SK-N-SH (cell line): ENCODE measurements at regions not wholly inside any gene's neighbourhood (a gene's known extent, or its start where the extent isn't known, plus 50 kb on each side); places are given as distances from the start of the nearest gene placed in this dataset.

ENCODE experiments used
- CTCF ChIA-PET: fragments of 300-600, 350-600 bp; formaldehyde crosslinking; extraction: SDS; loops from one replicate; lab custom pipeline; 2021; lab: Yijun Ruan, JAX
- POLR2A ChIA-PET: fragments of 350-600 bp; sonication (Branson Sonifier 250); formaldehyde crosslinking; extraction: SDS; loops from one replicate; lab custom pipeline; 2020; ENCODE audit warnings: antibody characterized with exemption, inconsistent platforms; lab: Yijun Ruan, JAX
- DNase-seq: peaks from one replicate; pipeline ENCODE4 v3.0.0; 2012
- H2AFZ ChIP-seq: fragments of 200-600 bp; sonication (generic); 2 replicates; pipeline ENCODE4 v1.8.1; 2016; ENCODE audit warnings: antibody characterized with exemption, mild to moderate bottlenecking, low read depth
- H3F3A ChIP-seq: fragments of 200-600 bp; sonication (generic); replicated peaks from 2 replicates; pipeline ENCODE3; 2016; ENCODE audit warnings: antibody characterized with exemption, mild to moderate bottlenecking; ENCODE audit not compliant: insufficient read depth
- H3K27ac ChIP-seq, 2 experiments: fragments of 200-500 bp in 1 of 2; fragments of 200-600 bp in 1 of 2; sonication (Bioruptor generic) in 1 of 2; sonication (generic), shearing (Covaris generic) in 1 of 2; 2 replicates each; pipeline versions ENCODE4 v1.5.1 to v1.6.1; 2014 to 2016; ENCODE audit warnings: low read depth in 2 of 2, inconsistent platforms in 1 of 2, low read length in 1 of 2, mild to moderate bottlenecking in 1 of 2, mixed read lengths in 1 of 2
- H3K27me3 ChIP-seq: fragments of 200-600 bp; sonication (generic), shearing (Covaris generic); 2 replicates; pipeline ENCODE4 v1.6.1; 2016; ENCODE audit warnings: mixed run types; ENCODE audit not compliant: insufficient read depth
- H3K36me3 ChIP-seq, 2 experiments: fragments of 200-500 bp in 1 of 2; fragments of 200-600 bp in 1 of 2; sonication (Bioruptor generic) in 1 of 2; sonication (generic) in 1 of 2; replicated peaks in 1 of 2; 2 replicates each; pipeline versions ENCODE3 to v1.5.1; 2014 to 2016; ENCODE audit warnings: low read length in 1 of 2, mild to moderate bottlenecking in 1 of 2; ENCODE audit not compliant: insufficient read depth in 2 of 2, control insufficient read depth in 1 of 2
- H3K4me1 ChIP-seq, 2 experiments: fragments of 200-500 bp in 1 of 2; fragments of 200-600 bp in 1 of 2; sonication (Bioruptor generic) in 1 of 2; sonication (generic), shearing (Covaris generic) in 1 of 2; 2 replicates each; pipeline versions ENCODE4 v1.5.1 to v1.6.1; 2014 to 2016; ENCODE audit warnings: low read depth in 1 of 2, low read length in 1 of 2, mixed run types in 1 of 2; ENCODE audit not compliant: insufficient read depth in 2 of 2, control insufficient read depth in 1 of 2
- H3K4me2 ChIP-seq: fragments of 200-600 bp; sonication (generic), shearing (Covaris generic); 2 replicates; pipeline ENCODE4 v1.6.1; 2017; ENCODE audit warnings: mixed run types
- H3K4me3 ChIP-seq, 2 experiments: fragments of 200-500 bp in 1 of 2; fragments of 200-600 bp in 1 of 2; sonication (Bioruptor generic) in 1 of 2; sonication (generic), shearing (Covaris generic) in 1 of 2; 2 replicates each; pipeline versions ENCODE4 v1.5.1 to v1.8.1; 2014 to 2016; ENCODE audit warnings: low read depth in 2 of 2, inconsistent platforms in 1 of 2, low read length in 1 of 2, mild to moderate bottlenecking in 1 of 2, mixed read lengths in 1 of 2, moderate library complexity in 1 of 2
- H3K79me2 ChIP-seq: fragments of 200-600 bp; sonication (generic); 2 replicates; pipeline ENCODE4 v1.8.1; 2017; ENCODE audit warnings: mild to moderate bottlenecking; ENCODE audit not compliant: insufficient read depth
- H3K9ac ChIP-seq: fragments of 200-600 bp; sonication (generic); 2 replicates; pipeline ENCODE4 v1.6.1; 2017; ENCODE audit warnings: mixed run types
- H3K9me2 ChIP-seq: fragments of 200-600 bp; sonication (generic); 2 replicates; pipeline ENCODE4 v1.6.1; 2017; ENCODE audit warnings: mixed run types
- H3K9me3 ChIP-seq: fragments of 200-600 bp; sonication (generic); 2 replicates; pipeline ENCODE4 v1.6.1; 2017; ENCODE audit warnings: mixed run types, mild to moderate bottlenecking, moderate library complexity
- H4K20me1 ChIP-seq: fragments of 200-600 bp; sonication (generic); 2 replicates; pipeline ENCODE4 v1.6.1; 2017; ENCODE audit warnings: mild to moderate bottlenecking, mixed run types; ENCODE audit not compliant: insufficient read depth
- ELF1 ChIP-seq: IDR thresholded peaks from 2 replicates; pipeline ENCODE4 v1.4.0; 2012
- FOSL2 ChIP-seq: IDR thresholded peaks from 2 replicates; pipeline ENCODE4 v1.4.0; 2012; ENCODE audit warnings: low read depth, mild to moderate bottlenecking, moderate library complexity, borderline replicate concordance
- FOXJ3 ChIP-seq: sonication (generic); formaldehyde crosslinking; IDR thresholded peaks from 2 replicates; pipeline ENCODE4 v1.5.1; 2020; ENCODE audit warnings: mild to moderate bottlenecking, missing genetic modification reagents
- FOXM1 ChIP-seq: IDR thresholded peaks from 2 replicates; pipeline ENCODE4 v1.4.0; 2012; ENCODE audit warnings: low read depth, mild to moderate bottlenecking
- GATA2 ChIP-seq: sonication (generic); formaldehyde crosslinking; IDR thresholded peaks from 2 replicates; pipeline ENCODE4 v1.5.0; 2020; ENCODE audit warnings: mild to moderate bottlenecking, missing genetic modification reagents
- JUND ChIP-seq: IDR thresholded peaks from 2 replicates; pipeline ENCODE4 v1.4.0; 2012
- MAX ChIP-seq: IDR thresholded peaks from 2 replicates; pipeline ENCODE4 v1.4.0; 2012; ENCODE audit warnings: low read depth
- MEF2A ChIP-seq: IDR thresholded peaks from 2 replicates; pipeline ENCODE4 v1.4.0; 2012; ENCODE audit warnings: low read depth, borderline replicate concordance
- MXI1 ChIP-seq: IDR thresholded peaks from 2 replicates; pipeline ENCODE4 v1.6.1; 2012; ENCODE audit warnings: mild to moderate bottlenecking, low read depth, low read length, improper control_type of control experiment
- NFIC ChIP-seq: IDR thresholded peaks from 2 replicates; pipeline ENCODE4 v1.4.0; 2012; ENCODE audit warnings: borderline replicate concordance
- RFX5 ChIP-seq: IDR thresholded peaks from 2 replicates; pipeline ENCODE4 v1.6.1; 2012; ENCODE audit warnings: mild to moderate bottlenecking, improper control_type of control experiment, low read length
- RXRA ChIP-seq: IDR thresholded peaks from 2 replicates; pipeline ENCODE4 v1.4.0; 2012; ENCODE audit warnings: low read depth, mild to moderate bottlenecking, borderline replicate concordance
- SMC3 ChIP-seq: IDR thresholded peaks from 2 replicates; pipeline ENCODE4 v1.6.1; 2012; ENCODE audit warnings: low read depth, low read length, improper control_type of control experiment
- TAF1 ChIP-seq: IDR thresholded peaks from 2 replicates; pipeline ENCODE4 v1.6.1; 2012; ENCODE audit warnings: low read depth, mild to moderate bottlenecking, low read length, moderate library complexity, borderline replicate concordance
- TEAD4 ChIP-seq: IDR thresholded peaks from 2 replicates; pipeline ENCODE4 v1.4.0; 2012; ENCODE audit warnings: mild to moderate bottlenecking, borderline replicate concordance; ENCODE audit not compliant: insufficient read depth
- USF1 ChIP-seq: IDR thresholded peaks from 2 replicates; pipeline ENCODE4 v1.4.0; 2012; ENCODE audit warnings: low read depth, borderline replicate concordance
- WGBS: methylation state at CpG from one replicate; pipeline ENCODE4 v1.1.6; 2017; ENCODE audit warnings: low lambda C conversion rate; 5-methylcytosine and 5-hydroxymethylcytosine counted together
- TF ChIP-seq, protein P1 (sequence below): IDR thresholded peaks from 2 replicates; pipeline ENCODE4 v1.4.0; 2012; ENCODE audit warnings: low read depth, borderline replicate concordance
- TF ChIP-seq, protein P2 (sequence below): fragments of 150-350 bp; IDR thresholded peaks from 2 replicates; pipeline ENCODE4 v1.6.1; 2016; ENCODE audit warnings: mild to moderate bottlenecking, low read depth, low read length

GRCh38 chr14:22407033-22407432, 182.0 kb downstream of the DAD1 start:
- TF ChIP-seq MAX, result no peak
- no peak for TF ChIP-seq RXRA
- TF ChIP-seq MXI1, result no peak
- TF ChIP-seq USF1, result no peak
- TF ChIP-seq ELF1, result no peak
- ChIA-PET CTCF (no interaction called here), POLR2A (no interaction called here)
- H3K9ac ChIP-seq, result no peak overlapping the region
- no peaks in the 10 kb centered on the region for H3K9me3 ChIP-seq
- H3K36me3 ChIP-seq, result no peaks in the 10 kb centered on the region
- H2AFZ ChIP-seq, result no peak overlapping the region
- no peaks in the 10 kb centered on the region for H4K20me1 ChIP-seq
- DNase-seq, result no peak
- no peaks in the 10 kb centered on the region for H3K79me2 ChIP-seq
- peaks cover 25% of the 10 kb centered on the region; the same call in 1 of the 2 replicates for H3K27me3 ChIP-seq
- H3F3A ChIP-seq, result no peaks in the 10 kb centered on the region
- no peaks in the 10 kb centered on the region for H3K9me2 ChIP-seq
- H3K4me2 ChIP-seq, result no peak overlapping the region
- no peak overlapping the region for H3K4me3 ChIP-seq
- H3K4me1 ChIP-seq, result peaks cover 0 to 9% of the 10 kb centered on the region in 2 experiments; a peak in 1 of 4 replicates
- 17% methylated on average over 6 of the region's 6 CpGs for WGBS
- H3K27ac ChIP-seq, result no peak overlapping the region

- no peak overlapping the region for H3K4me3 ChIP-seq
- H2AFZ ChIP-seq, result no peak overlapping the region
- no peak for DNase-seq
- TF ChIP-seq JUND (no peak), TAF1 (no peak), MEF2A (no peak), RXRA (no peak), FOXJ3 (no peak), FOXM1 (no peak), SMC3 (no peak), NFIC (no peak), RFX5 (no peak), FOSL2 (no peak), TEAD4 (no peak), GATA2 (CRISPR knock-in tag) (no peak)
- TF ChIP-seq, protein P1, sequence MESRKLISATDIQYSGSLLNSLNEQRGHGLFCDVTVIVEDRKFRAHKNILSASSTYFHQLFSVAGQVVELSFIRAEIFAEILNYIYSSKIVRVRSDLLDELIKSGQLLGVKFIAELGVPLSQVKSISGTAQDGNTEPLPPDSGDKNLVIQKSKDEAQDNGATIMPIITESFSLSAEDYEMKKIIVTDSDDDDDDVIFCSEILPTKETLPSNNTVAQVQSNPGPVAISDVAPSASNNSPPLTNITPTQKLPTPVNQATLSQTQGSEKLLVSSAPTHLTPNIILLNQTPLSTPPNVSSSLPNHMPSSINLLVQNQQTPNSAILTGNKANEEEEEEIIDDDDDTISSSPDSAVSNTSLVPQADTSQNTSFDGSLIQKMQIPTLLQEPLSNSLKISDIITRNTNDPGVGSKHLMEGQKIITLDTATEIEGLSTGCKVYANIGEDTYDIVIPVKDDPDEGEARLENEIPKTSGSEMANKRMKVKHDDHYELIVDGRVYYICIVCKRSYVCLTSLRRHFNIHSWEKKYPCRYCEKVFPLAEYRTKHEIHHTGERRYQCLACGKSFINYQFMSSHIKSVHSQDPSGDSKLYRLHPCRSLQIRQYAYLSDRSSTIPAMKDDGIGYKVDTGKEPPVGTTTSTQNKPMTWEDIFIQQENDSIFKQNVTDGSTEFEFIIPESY, result no peak
- TF ChIP-seq, protein P2, sequence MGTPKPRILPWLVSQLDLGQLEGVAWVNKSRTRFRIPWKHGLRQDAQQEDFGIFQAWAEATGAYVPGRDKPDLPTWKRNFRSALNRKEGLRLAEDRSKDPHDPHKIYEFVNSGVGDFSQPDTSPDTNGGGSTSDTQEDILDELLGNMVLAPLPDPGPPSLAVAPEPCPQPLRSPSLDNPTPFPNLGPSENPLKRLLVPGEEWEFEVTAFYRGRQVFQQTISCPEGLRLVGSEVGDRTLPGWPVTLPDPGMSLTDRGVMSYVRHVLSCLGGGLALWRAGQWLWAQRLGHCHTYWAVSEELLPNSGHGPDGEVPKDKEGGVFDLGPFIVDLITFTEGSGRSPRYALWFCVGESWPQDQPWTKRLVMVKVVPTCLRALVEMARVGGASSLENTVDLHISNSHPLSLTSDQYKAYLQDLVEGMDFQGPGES, result no peak
- no peak overlapping the region for H3K9ac ChIP-seq
- H3K4me2 ChIP-seq, result no peak overlapping the region
- H3K27ac ChIP-seq, result no peak overlapping the region
- no peaks in the 10 kb centered on the region for H3K79me2 ChIP-seq
- H3K9me2 ChIP-seq, result no peaks in the 10 kb centered on the region
- no peaks in the 10 kb centered on the region for H3K9me3 ChIP-seq
- no peaks in the 10 kb centered on the region for H3F3A ChIP-seq
- no peaks in the 10 kb centered on the region for H4K20me1 ChIP-seq
- ChIA-PET CTCF (interaction anchor here (0.9 to 1.2 kb wide), 3 partner anchors 14 to 30 kb away, joined by 3 read pairs; no protein-coding TSS in a partner anchor), POLR2A (no interaction called here)
- H3K4me1 ChIP-seq, result no peaks in the 10 kb centered on the region
- H3K27me3 ChIP-seq, result peaks cover 44% of the 10 kb centered on the region
- WGBS, result 0% methylated on average over 1 of the region's 1 CpG
- no peaks in the 10 kb centered on the region for H3K36me3 ChIP-seq
Measured at GRCh38 chr14:22405201-22405600, 183.8 kb downstream of the DAD1 start.
